ENCODE measurements at regions not wholly inside any gene's neighbourhood (a gene's known extent, or its start where the extent isn't known, plus 50 kb on each side); places are given as distances from the start of the nearest gene placed in this dataset.

DNA sequence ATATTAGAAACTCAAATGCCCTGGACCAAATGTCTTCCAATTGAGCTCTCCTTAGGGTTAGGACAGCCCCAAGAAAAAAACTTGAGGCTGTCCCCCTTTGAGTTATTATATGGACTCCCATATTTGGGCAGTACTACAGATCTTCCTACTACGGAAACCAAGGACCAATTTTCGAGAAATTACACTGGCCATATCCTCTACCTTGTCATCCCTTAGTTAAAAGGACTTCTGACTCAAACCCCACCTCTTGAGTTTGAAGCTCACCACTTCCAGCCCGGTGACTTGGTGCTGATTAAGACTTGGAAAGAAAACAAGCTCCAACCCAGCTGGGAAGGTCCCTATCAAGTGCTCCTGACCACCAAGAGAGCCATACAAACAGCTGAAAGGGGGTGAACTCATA, 497.0 kb upstream of the GRAMD2B start:
- H3K4me3 Mint-ChIP-seq = no peak overlapping the region
- TF ChIP-seq, protein P1, sequence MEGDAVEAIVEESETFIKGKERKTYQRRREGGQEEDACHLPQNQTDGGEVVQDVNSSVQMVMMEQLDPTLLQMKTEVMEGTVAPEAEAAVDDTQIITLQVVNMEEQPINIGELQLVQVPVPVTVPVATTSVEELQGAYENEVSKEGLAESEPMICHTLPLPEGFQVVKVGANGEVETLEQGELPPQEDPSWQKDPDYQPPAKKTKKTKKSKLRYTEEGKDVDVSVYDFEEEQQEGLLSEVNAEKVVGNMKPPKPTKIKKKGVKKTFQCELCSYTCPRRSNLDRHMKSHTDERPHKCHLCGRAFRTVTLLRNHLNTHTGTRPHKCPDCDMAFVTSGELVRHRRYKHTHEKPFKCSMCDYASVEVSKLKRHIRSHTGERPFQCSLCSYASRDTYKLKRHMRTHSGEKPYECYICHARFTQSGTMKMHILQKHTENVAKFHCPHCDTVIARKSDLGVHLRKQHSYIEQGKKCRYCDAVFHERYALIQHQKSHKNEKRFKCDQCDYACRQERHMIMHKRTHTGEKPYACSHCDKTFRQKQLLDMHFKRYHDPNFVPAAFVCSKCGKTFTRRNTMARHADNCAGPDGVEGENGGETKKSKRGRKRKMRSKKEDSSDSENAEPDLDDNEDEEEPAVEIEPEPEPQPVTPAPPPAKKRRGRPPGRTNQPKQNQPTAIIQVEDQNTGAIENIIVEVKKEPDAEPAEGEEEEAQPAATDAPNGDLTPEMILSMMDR (IDR thresholded peaks at IDR 0.05) = no peak
- DNase-seq (no peak), ATAC-seq (ENCODE audit: low read depth) (no peak)
- CTCF ChIA-PET = no interaction called here
- intact Hi-C loops (cut with micrococcal nuclease) = no loop called here
- peaks cover 7% of the 10 kb centered on the region for H3K9me3 Mint-ChIP-seq
- H3K4me1 Mint-ChIP-seq = no peaks in the 10 kb centered on the region
- H3K36me3 Mint-ChIP-seq (ENCODE audit: low read depth) = no peaks in the 10 kb centered on the region
- H3K27me3 Mint-ChIP-seq = peaks cover 16% of the 10 kb centered on the region
- no peak overlapping the region for H3K27ac Mint-ChIP-seq
- POLR2A ChIA-PET = no interaction called here

DNA sequence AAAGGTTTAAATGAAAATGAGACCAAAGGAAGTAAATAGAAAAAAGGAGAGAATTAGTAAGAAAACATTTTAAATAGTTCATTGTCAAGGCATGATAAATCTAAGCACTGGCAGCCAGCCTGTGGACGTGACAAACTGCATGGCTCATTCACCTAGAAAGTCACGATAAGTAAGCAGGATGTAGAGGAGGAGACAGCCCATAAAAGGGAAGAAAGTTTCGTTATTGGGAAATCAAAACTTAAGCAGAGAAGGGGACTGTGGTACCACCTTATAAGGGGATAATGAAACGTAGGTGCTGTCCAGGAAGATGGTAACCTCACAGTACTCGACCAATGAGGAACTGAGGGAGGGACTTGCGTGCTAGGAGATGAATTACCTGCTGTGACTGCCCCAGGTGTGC, 494.5 kb upstream of the GRAMD2B start:
- Mint-ChIP-seq H3K4me3 (no peak overlapping the region), H3K27me3 (peaks cover 16% of the 10 kb centered on the region), H3K27ac (no peak overlapping the region), H3K4me1 (no peaks in the 10 kb centered on the region), H3K36me3 (ENCODE audit: low read depth) (no peaks in the 10 kb centered on the region), H3K9me3 (peaks cover 5% of the 10 kb centered on the region)
- POLR2A ChIA-PET = no interaction called here
- intact Hi-C loops (cut with micrococcal nuclease) = no loop called here
- ATAC-seq (ENCODE audit: low read depth) (no peak), DNase-seq (no peak)
- CTCF ChIA-PET = no interaction called here
- TF ChIP-seq, protein P1 (IDR thresholded peaks at IDR 0.05) = no peak

DNA sequence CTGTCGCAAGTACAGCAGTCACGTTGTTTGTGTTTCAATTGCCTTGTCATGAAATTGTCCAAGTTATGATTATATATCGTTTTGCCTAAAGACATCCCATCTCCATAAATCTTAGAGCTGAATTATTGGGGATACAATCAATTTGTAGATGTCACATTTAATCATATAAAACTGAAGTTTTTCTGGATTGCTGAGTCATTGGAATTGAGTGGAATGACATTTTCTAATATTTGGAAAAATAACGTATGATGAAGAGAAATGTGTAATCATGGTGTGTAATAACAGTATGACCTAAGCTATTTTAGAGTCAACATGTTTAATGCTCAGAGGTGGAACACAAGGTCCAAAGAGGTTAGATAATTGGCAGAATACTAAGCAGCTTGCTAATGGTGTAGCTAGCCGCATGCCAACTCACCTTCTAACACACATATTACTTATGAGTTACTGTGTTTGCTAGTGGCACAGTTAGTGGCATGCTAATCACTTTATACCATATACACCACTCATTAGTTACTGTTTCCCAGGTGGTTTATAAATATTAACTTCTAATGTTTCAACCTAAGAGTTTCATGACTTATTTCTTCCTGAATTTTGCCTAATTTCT, 473.1 kb upstream of the GRAMD2B start:
- no peaks in the 10 kb centered on the region for H3K27me3 Mint-ChIP-seq
- H3K36me3 Mint-ChIP-seq (ENCODE audit: low read depth) = no peaks in the 10 kb centered on the region
- no peak for DNase-seq
- CTCF ChIA-PET = no interaction called here
- no peak for ATAC-seq (ENCODE audit: low read depth)
- H3K4me1 Mint-ChIP-seq = no peaks in the 10 kb centered on the region
- TF ChIP-seq, protein P1 (IDR thresholded peaks at IDR 0.05) = no peak
- intact Hi-C loops (cut with micrococcal nuclease) = no loop called here
- H3K27ac Mint-ChIP-seq = no peak overlapping the region
- H3K4me3 Mint-ChIP-seq = no peak overlapping the region
- POLR2A ChIA-PET = interaction anchor here (0.6 kb wide), 1 partner anchor 569 kb away, joined by 6 read pairs; no protein-coding TSS in a partner anchor
- H3K9me3 Mint-ChIP-seq = peaks cover 3% of the 10 kb centered on the region

DNA sequence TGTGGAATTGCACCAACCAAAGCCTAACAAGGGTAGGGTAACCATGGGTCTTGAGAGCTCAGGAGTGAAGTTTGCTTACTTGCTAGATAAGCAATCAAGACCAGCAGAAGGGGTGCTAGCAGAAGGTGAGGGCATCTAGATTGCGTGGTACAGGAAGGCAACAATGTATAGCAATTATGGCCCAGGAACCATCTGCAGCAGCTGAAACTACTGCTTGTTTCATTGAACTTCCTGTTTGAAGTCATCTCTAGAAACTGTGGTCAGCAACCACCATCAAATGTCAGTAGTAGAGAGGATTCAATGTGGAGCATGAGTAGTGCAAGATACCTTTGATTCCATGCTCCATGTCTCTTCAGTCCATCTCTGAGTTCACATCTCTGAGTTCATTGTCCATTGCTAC, 462.1 kb upstream of the GRAMD2B start:
- H3K9me3 Mint-ChIP-seq = no peaks in the 10 kb centered on the region
- no peaks in the 10 kb centered on the region for H3K36me3 Mint-ChIP-seq (ENCODE audit: low read depth)
- ATAC-seq (ENCODE audit: low read depth) (peak; percentile 71), DNase-seq (no peak)
- ChIA-PET CTCF (no interaction called here), POLR2A (no interaction called here)
- TF ChIP-seq, protein P1 (IDR thresholded peaks at IDR 0.05) = no peak
- peaks cover 7% of the 10 kb centered on the region for H3K27me3 Mint-ChIP-seq
- intact Hi-C loops (cut with micrococcal nuclease) = no loop called here
- H3K4me3 Mint-ChIP-seq = no peak overlapping the region
- H3K4me1 Mint-ChIP-seq = peaks cover 4% of the 10 kb centered on the region
- H3K27ac Mint-ChIP-seq = no peak overlapping the region

DNA sequence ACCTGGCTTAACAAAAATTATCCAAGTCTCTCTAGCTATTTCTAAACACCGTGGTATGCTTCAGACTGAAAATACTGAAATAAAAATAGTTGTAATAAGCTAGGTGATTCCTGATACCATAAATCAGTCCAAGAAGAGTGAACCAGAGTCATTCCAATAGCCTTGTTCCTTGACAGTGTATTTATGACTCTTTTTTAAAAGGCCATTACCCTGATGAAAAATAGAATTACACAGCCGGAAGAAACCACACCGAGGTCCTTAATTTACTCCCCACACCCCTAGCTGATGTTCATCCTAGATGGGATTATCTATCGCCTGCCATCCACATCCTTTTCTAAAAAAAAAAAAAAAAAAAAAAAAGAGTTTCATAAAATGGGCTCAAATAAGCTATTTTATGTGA, 457.6 kb upstream of the GRAMD2B start:
- DNase-seq = no peak
- ChIA-PET POLR2A (no interaction called here), CTCF (no interaction called here)
- intact Hi-C loops (cut with micrococcal nuclease) = no loop called here
- peaks cover 10% of the 10 kb centered on the region for H3K27me3 Mint-ChIP-seq
- no peak overlapping the region for H3K4me3 Mint-ChIP-seq
- ATAC-seq (ENCODE audit: low read depth) = no peak
- peaks cover 4% of the 10 kb centered on the region for H3K4me1 Mint-ChIP-seq
- no peaks in the 10 kb centered on the region for H3K36me3 Mint-ChIP-seq (ENCODE audit: low read depth)
- H3K9me3 Mint-ChIP-seq = no peaks in the 10 kb centered on the region
- H3K27ac Mint-ChIP-seq = no peak overlapping the region
- TF ChIP-seq, protein P1 (IDR thresholded peaks at IDR 0.05) = no peak
